Calu3 (cell line): ENCODE measurements at regions not wholly inside any gene's neighbourhood (a gene's known extent, or its start where the extent isn't known, plus 50 kb on each side); places are given as distances from the start of the nearest gene placed in this dataset.

Source experiments
- BruUV-seq: library from RNA; stranded (reverse); fragments of 400-500 nt; replicated peaks from 2 replicates; lab custom pipeline; 2021; lab: Mats Ljungman, UMichigan
- CTCF ChIA-PET: fragments of 300-600 bp; sonication (Branson Sonifier 250); formaldehyde crosslinking; loops from one replicate; lab custom pipeline; 2022; ENCODE audit warnings: antibody characterized with exemption; lab: Charles Lee
- DNase-seq: peaks from one replicate; pipeline ENCODE4 v3.0.0; 2022
- H3K27ac Mint-ChIP-seq: one replicate; pipeline ENCODE4 v1.8.0; 2022; ENCODE audit warnings: mixed read lengths; ENCODE audit not compliant: unreplicated experiment
- H3K27me3 Mint-ChIP-seq: one replicate; pipeline ENCODE4 v1.8.0; 2022; ENCODE audit warnings: mixed read lengths; ENCODE audit not compliant: unreplicated experiment
- H3K36me3 Mint-ChIP-seq: one replicate; pipeline ENCODE4 v1.8.0; 2022; ENCODE audit warnings: mild to moderate bottlenecking, moderate library complexity, mixed read lengths; ENCODE audit not compliant: insufficient read depth, unreplicated experiment
- H3K4me1 Mint-ChIP-seq: one replicate; pipeline ENCODE4 v1.8.0; 2022; ENCODE audit warnings: mild to moderate bottlenecking, low read depth, mixed read lengths; ENCODE audit not compliant: unreplicated experiment
- H3K4me3 Mint-ChIP-seq: one replicate; pipeline ENCODE4 v1.8.0; 2022; ENCODE audit warnings: mild to moderate bottlenecking, low read depth, moderate library complexity, mixed read lengths; ENCODE audit not compliant: unreplicated experiment
- H3K9me3 Mint-ChIP-seq: one replicate; pipeline ENCODE4 v1.8.0; 2022; ENCODE audit warnings: low read depth, mixed read lengths; ENCODE audit not compliant: unreplicated experiment
- intact Hi-C: fragments of 100-400 bp; cut with micrococcal nuclease; formaldehyde crosslinking; loops from one replicate; pipeline ENCODE4 v1.10.0; 2022; ENCODE audit not compliant: unreplicated experiment
- TF ChIP-seq, protein P1 (sequence below): fragments of 200-600 bp; IDR thresholded peaks from one replicate; pipeline ENCODE4 v1.8.0; 2022; ENCODE audit warnings: antibody characterized with exemption; ENCODE audit not compliant: unreplicated experiment

DNA sequence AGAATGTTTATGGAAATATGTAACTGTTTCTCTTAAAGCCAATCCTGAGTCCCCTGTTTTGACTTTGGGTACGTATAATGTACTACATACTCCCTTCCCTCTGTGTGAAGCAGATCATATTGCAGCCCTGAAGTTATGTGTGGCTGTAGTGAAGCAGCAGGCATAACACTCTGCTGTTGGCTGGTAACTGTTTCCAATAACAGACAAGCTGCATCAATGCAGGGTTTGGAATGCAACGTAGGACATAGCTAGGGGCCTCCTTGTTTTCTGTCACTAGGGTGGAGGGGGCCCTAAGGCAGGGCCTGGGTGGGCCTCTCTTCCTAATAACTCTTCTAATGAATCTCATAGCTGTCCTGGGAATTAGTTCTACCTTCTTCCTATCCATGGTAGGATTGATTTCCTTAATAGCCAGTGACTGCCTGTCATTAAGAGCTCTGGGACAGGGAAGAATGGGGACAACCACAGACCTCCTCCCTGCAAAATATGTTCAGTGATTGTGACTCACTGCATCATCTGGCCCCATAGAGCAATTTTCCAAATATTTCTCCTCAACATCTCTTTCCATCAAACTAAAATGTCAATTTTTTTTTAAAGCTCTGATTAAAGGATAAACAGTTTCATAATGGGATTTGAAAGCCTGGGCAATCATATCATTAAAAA lies 129.6 kb upstream of the HMHB1 start:
- no peak overlapping the region for H3K4me3 Mint-ChIP-seq
- no peaks in the 10 kb centered on the region for H3K36me3 Mint-ChIP-seq
- no peaks in the 10 kb centered on the region for H3K9me3 Mint-ChIP-seq
- intact Hi-C loops = loop anchor here (10.0 kb wide), 1 partner anchor 578 kb away; no protein-coding TSS in a partner anchor
- no TSS peak for BruUV-seq
- H3K27ac Mint-ChIP-seq = no peak overlapping the region
- peaks cover 35% of the 10 kb centered on the region for H3K4me1 Mint-ChIP-seq
- H3K27me3 Mint-ChIP-seq = no peaks in the 10 kb centered on the region
- no peak for DNase-seq
- CTCF ChIA-PET = interaction anchor here (0.8 to 1.8 kb wide), 4 partner anchors 8 to 91 kb away, joined by 3 to 4 read pairs (median 4); no protein-coding TSS in a partner anchor
- TF ChIP-seq, protein P1, sequence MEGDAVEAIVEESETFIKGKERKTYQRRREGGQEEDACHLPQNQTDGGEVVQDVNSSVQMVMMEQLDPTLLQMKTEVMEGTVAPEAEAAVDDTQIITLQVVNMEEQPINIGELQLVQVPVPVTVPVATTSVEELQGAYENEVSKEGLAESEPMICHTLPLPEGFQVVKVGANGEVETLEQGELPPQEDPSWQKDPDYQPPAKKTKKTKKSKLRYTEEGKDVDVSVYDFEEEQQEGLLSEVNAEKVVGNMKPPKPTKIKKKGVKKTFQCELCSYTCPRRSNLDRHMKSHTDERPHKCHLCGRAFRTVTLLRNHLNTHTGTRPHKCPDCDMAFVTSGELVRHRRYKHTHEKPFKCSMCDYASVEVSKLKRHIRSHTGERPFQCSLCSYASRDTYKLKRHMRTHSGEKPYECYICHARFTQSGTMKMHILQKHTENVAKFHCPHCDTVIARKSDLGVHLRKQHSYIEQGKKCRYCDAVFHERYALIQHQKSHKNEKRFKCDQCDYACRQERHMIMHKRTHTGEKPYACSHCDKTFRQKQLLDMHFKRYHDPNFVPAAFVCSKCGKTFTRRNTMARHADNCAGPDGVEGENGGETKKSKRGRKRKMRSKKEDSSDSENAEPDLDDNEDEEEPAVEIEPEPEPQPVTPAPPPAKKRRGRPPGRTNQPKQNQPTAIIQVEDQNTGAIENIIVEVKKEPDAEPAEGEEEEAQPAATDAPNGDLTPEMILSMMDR = no peak

DNA sequence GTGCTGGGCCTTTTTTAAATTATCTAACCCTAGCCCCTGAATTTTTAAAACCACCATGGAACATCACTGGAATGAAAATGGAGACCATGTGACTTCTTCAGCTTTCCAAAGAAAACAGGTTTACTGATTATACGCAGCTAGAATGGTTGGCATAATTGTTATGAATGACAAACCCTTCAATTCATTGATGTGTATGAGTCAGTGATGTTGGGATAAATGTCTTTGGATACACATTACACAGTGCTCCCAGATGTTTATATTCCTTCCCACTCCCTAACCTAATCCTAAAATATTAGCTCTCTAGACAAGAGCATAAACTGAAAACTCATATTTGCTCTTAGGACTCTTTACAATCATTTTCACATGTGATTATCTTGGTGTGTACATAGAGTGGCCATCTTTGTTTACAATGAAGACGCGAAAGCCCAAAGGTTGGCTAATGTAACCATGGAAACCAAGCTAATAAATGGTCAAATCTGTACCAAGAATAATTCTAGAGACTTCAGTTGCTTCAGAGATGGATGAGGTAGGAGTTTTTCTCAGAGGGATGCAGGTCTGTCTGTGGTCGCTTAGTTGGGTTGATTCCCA lies 131.2 kb upstream of the HMHB1 start:
- intact Hi-C loops = loop anchor here (10.0 kb wide), 1 partner anchor 576 kb away; no protein-coding TSS in a partner anchor
- DNase-seq = no peak
- TF ChIP-seq, protein P1 = no peak
- H3K27me3 Mint-ChIP-seq = no peaks in the 10 kb centered on the region
- CTCF ChIA-PET = interaction anchor here (0.7 kb wide), 1 partner anchor 13 kb away, joined by 3 read pairs; no protein-coding TSS in a partner anchor
- peaks cover 43% of the 10 kb centered on the region for H3K4me1 Mint-ChIP-seq
- no peak overlapping the region for H3K4me3 Mint-ChIP-seq
- no peaks in the 10 kb centered on the region for H3K36me3 Mint-ChIP-seq
- H3K9me3 Mint-ChIP-seq = no peaks in the 10 kb centered on the region
- BruUV-seq = no TSS peak
- no peak overlapping the region for H3K27ac Mint-ChIP-seq

DNA sequence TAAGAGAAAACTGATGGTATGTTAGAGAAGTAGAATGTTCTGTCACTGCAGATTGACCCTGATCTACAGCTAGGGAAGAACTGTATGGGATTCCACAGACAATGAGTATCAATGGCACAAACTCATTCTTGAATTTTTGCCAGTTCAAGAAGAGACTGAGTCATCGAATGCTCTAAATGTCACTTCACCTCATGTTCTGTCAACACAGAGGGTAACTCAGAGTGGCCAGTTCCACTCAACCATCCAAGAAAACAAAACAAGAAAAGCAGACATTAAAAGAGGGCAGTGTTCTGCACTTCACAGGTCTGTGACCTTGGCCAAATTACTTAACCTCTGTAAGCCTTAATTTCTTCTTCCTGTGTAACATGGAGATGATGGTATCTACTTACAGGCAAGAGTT lies 132.2 kb upstream of the HMHB1 start:
- BruUV-seq = no TSS peak
- H3K27ac Mint-ChIP-seq = no peak overlapping the region
- H3K27me3 Mint-ChIP-seq = no peaks in the 10 kb centered on the region
- intact Hi-C loops = loop anchor here (10.0 kb wide), 1 partner anchor 575 kb away; no protein-coding TSS in a partner anchor
- no peaks in the 10 kb centered on the region for H3K9me3 Mint-ChIP-seq
- no peak for DNase-seq
- H3K4me1 Mint-ChIP-seq = peaks cover 46% of the 10 kb centered on the region
- H3K4me3 Mint-ChIP-seq = no peak overlapping the region
- no peaks in the 10 kb centered on the region for H3K36me3 Mint-ChIP-seq
- CTCF ChIA-PET = no interaction called here
- TF ChIP-seq, protein P1 = no peak

DNA sequence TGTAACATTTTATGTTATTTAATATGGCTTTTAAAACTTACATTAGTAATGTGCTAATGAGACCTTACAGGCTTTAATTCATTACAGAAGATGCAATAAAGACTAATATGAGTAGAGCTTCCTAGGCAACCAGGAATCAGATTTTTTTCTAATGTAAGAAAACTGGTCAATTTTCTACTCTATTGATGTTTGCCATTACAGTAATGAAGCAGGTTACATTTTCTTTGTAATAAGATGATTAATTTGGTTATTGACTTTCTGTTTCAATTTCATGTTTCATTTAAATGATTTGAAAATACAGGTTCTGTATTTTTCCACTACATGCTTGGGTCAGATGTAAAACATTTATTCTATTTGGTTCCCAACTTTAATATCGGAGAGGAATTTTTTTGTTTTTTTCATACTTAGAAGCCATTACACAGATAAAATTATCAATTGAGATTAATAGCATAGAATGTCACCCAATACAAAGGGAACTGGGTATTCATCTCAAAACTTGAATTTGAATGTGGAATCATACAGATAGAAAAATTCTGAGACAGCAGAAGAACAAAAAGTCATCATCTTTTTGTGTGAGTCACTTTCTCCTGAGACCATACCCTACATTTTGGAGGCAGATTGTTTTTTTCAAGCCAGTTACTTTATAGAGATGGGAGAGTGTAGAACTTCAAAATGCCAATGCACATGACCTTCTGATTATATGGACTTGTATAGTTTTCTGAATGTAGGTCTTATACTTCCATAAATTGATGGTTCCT lies 133.6 kb upstream of the HMHB1 start:
- H3K27ac Mint-ChIP-seq = no peak overlapping the region
- H3K4me3 Mint-ChIP-seq = no peak overlapping the region
- H3K36me3 Mint-ChIP-seq = no peaks in the 10 kb centered on the region
- no TSS peak for BruUV-seq
- TF ChIP-seq, protein P1 = no peak
- H3K4me1 Mint-ChIP-seq = peaks cover 55% of the 10 kb centered on the region
- intact Hi-C loops = no loop called here
- CTCF ChIA-PET = no interaction called here
- no peak for DNase-seq
- no peaks in the 10 kb centered on the region for H3K9me3 Mint-ChIP-seq
- H3K27me3 Mint-ChIP-seq = no peaks in the 10 kb centered on the region
